K562 (cell line): ENCODE measurements at regions not wholly inside any gene's neighbourhood (a gene's known extent, or its start where the extent isn't known, plus 50 kb on each side); places are given as distances from the start of the nearest gene placed in this dataset.
"Not testable (repeated sequence)": the region's sequence is repeated elsewhere in the genome, so short reads cannot be mapped to it uniquely, and the experiment has no call there.

ENCODE experiments used
- ATAC-seq: fragments of 200-7000 bp; cut with Tn5 transposase; 3 replicates; pipeline ENCODE4 v1.9.1; 2020; ENCODE audit warnings: moderate library complexity
- BruUV-seq: library from RNA; stranded (reverse); fragments of 400-500 nt; replicated peaks from 2 replicates; lab custom pipeline; 2021; lab: Mats Ljungman, UMichigan
- CTCF ChIA-PET: fragments of 300-600 bp; formaldehyde crosslinking; extraction: SDS; loops from one replicate; lab custom pipeline; 2021; ENCODE audit warnings: low intra/inter-chr PET ratio; lab: Yijun Ruan, JAX
- POLR2A ChIA-PET: fragments of 300-600, 350-650 bp; sonication (Branson Sonifier 250); formaldehyde crosslinking; extraction: SDS; loops from one replicate; lab custom pipeline; 2021; ENCODE audit warnings: antibody characterized with exemption, inconsistent platforms; lab: Yijun Ruan, JAX
- DNase-seq, 4 experiments: peaks; one replicate each; pipeline versions ENCODE4 v3.0.0 to v3.0.0-alpha.2; 2011 to 2018; ENCODE audit warnings: low spot score in 3 of 4, mixed read lengths in 3 of 4; ENCODE audit errors: extremely low read depth in 1 of 4
- FAIRE-seq: peaks from 2 replicates; lab custom pipeline; 2011; peaks lifted over from hg19 to GRCh38; lab: Jason Lieb, UNC
- H2AFZ ChIP-seq: 2 replicates; pipeline ENCODE4 v1.6.0; 2011; ENCODE audit warnings: low read depth, low read length, control low read depth, inconsistent platforms
- H3K27ac ChIP-seq: fragments of 200-600 bp; 3 replicates; pipeline ENCODE4 v1.8.0; 2011; ENCODE audit warnings: low read depth, mild to moderate bottlenecking, control low read depth, inconsistent platforms, low read length, moderate library complexity, mixed read lengths; ENCODE audit errors: extremely low read depth
- H3K27me3 ChIP-seq, 2 experiments: fragments of 300-600 bp in 1 of 2; 2 replicates in 1 of 2; 3 replicates in 1 of 2; pipeline versions ENCODE4 v1.6.0 to v1.8.0; 2011; ENCODE audit warnings: inconsistent platforms in 2 of 2, low read length in 2 of 2, mild to moderate bottlenecking in 1 of 2, mixed read lengths in 1 of 2, moderate library complexity in 1 of 2; ENCODE audit not compliant: control insufficient read depth in 2 of 2, insufficient read depth in 2 of 2
- H3K36me3 ChIP-seq: fragments of 300-600 bp; 3 replicates; pipeline ENCODE4 v1.8.0; 2011; ENCODE audit warnings: mild to moderate bottlenecking, low read length, inconsistent platforms; ENCODE audit not compliant: control insufficient read depth, insufficient read depth
- H3K4me1 ChIP-seq, 2 experiments: fragments of 200-600 bp in 1 of 2; replicated peaks in 1 of 2; 2 replicates in 1 of 2; 3 replicates in 1 of 2; pipeline versions ENCODE4 v1.5.1 to v1.8.0; 2011; ENCODE audit warnings: inconsistent platforms in 2 of 2, low read length in 2 of 2, mild to moderate bottlenecking in 1 of 2, mixed read lengths in 1 of 2, moderate library complexity in 1 of 2; ENCODE audit not compliant: control insufficient read depth in 2 of 2, insufficient read depth in 2 of 2
- H3K4me2 ChIP-seq: 2 replicates; pipeline ENCODE4 v1.6.1; 2011; ENCODE audit warnings: low read length, control low read depth, inconsistent platforms, mixed read lengths; ENCODE audit not compliant: insufficient read depth
- H3K4me3 ChIP-seq: fragments of 200-600 bp; sonication (generic), shearing (Covaris generic); 2 replicates; pipeline ENCODE4 v1.5.1; 2016; ENCODE audit warnings: control low read depth, inconsistent platforms
- H3K79me2 ChIP-seq: fragments of 200-600 bp; 3 replicates; pipeline ENCODE4 v1.8.0; 2011; ENCODE audit warnings: low read length, inconsistent platforms; ENCODE audit not compliant: control insufficient read depth, insufficient read depth
- H3K9ac ChIP-seq, 2 experiments: 2 replicates each; pipeline versions ENCODE4 v1.6.0 to v1.6.1; 2011; ENCODE audit warnings: low read depth in 2 of 2, low read length in 2 of 2, control low read depth in 1 of 2, inconsistent platforms in 1 of 2, mild to moderate bottlenecking in 1 of 2, mixed read lengths in 1 of 2; ENCODE audit not compliant: insufficient read depth in 1 of 2
- H3K9me1 ChIP-seq: one replicate; pipeline ENCODE4 v1.6.0; 2011; ENCODE audit warnings: inconsistent platforms, mild to moderate bottlenecking, low read length, moderate library complexity; ENCODE audit not compliant: control insufficient read depth, insufficient read depth
- H3K9me3 ChIP-seq: replicated peaks from 2 replicates; pipeline ENCODE4 v1.5.1; 2011; ENCODE audit warnings: low read depth, low read length, inconsistent platforms; ENCODE audit not compliant: control insufficient read depth, insufficient read depth
- H4K20me1 ChIP-seq: replicated peaks from 2 replicates; pipeline ENCODE4 v1.6.1; 2011; ENCODE audit warnings: low read length, inconsistent platforms, mixed read lengths; ENCODE audit not compliant: control insufficient read depth, insufficient read depth
- WGBS: fragments of 100-300 bp; shearing (Covaris generic); methylation state at CpG from one replicate; pipeline ENCODE4 v1.1.6; 2016; ENCODE audit warnings: low coverage, mixed read lengths; ENCODE audit not compliant: insufficient coverage; ENCODE audit errors: missing lambda C conversion rate; 5-methylcytosine and 5-hydroxymethylcytosine counted together
- in situ Hi-C: fragments of 300-500 bp; cut with MboI; formaldehyde crosslinking; loops from 4 replicates; pipeline ENCODE4 v1.15.0; 2018; ENCODE audit warnings: inconsistent platforms, mixed read lengths
- intact Hi-C: fragments of 100-400 bp; cut with micrococcal nuclease; formaldehyde crosslinking; loops from 2 replicates; pipeline ENCODE4 v1.14.2; 2022
- TF ChIP-seq, protein P1 (sequence below), 2 experiments: fragments of 450-650 bp; IDR thresholded peaks; 2 replicates each; pipeline ENCODE4 v1.6.1; 2018; ENCODE audit warnings: mild to moderate bottlenecking in 2 of 2, low read depth in 1 of 2; ENCODE audit not compliant: partially characterized antibody in 2 of 2

- not testable (repeated sequence) for FAIRE-seq
Measured at GRCh38 chr5:96103829-96104228, 142.2 kb upstream of the ELL2 start.

More at GRCh38 chr5:96103829-96104228, 142.2 kb upstream of the ELL2 start:
- TF ChIP-seq, protein P1, sequence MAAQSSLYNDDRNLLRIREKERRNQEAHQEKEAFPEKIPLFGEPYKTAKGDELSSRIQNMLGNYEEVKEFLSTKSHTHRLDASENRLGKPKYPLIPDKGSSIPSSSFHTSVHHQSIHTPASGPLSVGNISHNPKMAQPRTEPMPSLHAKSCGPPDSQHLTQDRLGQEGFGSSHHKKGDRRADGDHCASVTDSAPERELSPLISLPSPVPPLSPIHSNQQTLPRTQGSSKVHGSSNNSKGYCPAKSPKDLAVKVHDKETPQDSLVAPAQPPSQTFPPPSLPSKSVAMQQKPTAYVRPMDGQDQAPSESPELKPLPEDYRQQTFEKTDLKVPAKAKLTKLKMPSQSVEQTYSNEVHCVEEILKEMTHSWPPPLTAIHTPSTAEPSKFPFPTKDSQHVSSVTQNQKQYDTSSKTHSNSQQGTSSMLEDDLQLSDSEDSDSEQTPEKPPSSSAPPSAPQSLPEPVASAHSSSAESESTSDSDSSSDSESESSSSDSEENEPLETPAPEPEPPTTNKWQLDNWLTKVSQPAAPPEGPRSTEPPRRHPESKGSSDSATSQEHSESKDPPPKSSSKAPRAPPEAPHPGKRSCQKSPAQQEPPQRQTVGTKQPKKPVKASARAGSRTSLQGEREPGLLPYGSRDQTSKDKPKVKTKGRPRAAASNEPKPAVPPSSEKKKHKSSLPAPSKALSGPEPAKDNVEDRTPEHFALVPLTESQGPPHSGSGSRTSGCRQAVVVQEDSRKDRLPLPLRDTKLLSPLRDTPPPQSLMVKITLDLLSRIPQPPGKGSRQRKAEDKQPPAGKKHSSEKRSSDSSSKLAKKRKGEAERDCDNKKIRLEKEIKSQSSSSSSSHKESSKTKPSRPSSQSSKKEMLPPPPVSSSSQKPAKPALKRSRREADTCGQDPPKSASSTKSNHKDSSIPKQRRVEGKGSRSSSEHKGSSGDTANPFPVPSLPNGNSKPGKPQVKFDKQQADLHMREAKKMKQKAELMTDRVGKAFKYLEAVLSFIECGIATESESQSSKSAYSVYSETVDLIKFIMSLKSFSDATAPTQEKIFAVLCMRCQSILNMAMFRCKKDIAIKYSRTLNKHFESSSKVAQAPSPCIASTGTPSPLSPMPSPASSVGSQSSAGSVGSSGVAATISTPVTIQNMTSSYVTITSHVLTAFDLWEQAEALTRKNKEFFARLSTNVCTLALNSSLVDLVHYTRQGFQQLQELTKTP (IDR thresholded peaks at IDR 0.05; ENCODE audit: low read depth in 1 of 2, partially characterized antibody in 2 of 2): peak in 1 of 2 experiments; percentile 94
- TF ChIP-seq, all 486 proteins: peak for 1; not testable (repeated sequence) for 485
- H3K36me3 ChIP-seq, ATAC-seq, DNase-seq, H3K9me1 ChIP-seq, POLR2A ChIA-PET, CTCF ChIA-PET, H3K4me3 ChIP-seq, intact Hi-C loops, BruUV-seq, H2AFZ ChIP-seq, in situ Hi-C loops, H3K4me1 ChIP-seq, H3K4me2 ChIP-seq, H3K9me3 ChIP-seq, H3K27ac ChIP-seq, H3K79me2 ChIP-seq, H4K20me1 ChIP-seq, H3K9ac ChIP-seq: not testable (repeated sequence)
- WGBS: 12% methylated on average over 3 of the region's 4 CpGs
- peaks cover 0 to 12% of the 10 kb centered on the region in 2 experiments; a peak in 2 of 5 replicates for H3K27me3 ChIP-seq
